IMR-90 (cell line): ENCODE measurements at regions not wholly inside any gene's neighbourhood (a gene's known extent, or its start where the extent isn't known, plus 50 kb on each side); places are given as distances from the start of the nearest gene placed in this dataset.

Experiments used
- ATAC-seq: fragments of 200-7000 bp; cut with Tn5 transposase; 2 replicates; pipeline ENCODE4 v1.9.1; 2020; ENCODE audit warnings: low read depth, mild to moderate bottlenecking, moderate library complexity
- BruUV-seq: library from RNA; stranded (reverse); fragments of 400-500 nt; replicated peaks from 2 replicates; lab custom pipeline; 2021; lab: Mats Ljungman, UMichigan
- CTCF ChIA-PET: fragments of 300-600 bp; formaldehyde crosslinking; extraction: SDS; loops from one replicate; lab custom pipeline; 2021; ENCODE audit warnings: antibody characterized with exemption; lab: Yijun Ruan, JAX
- POLR2A ChIA-PET: fragments of 300-600 bp; sonication (Branson Sonifier 250); formaldehyde crosslinking; loops from one replicate; lab custom pipeline; 2022; ENCODE audit warnings: antibody characterized with exemption; ENCODE audit not compliant: unreplicated experiment; lab: Charles Lee
- DNase-seq: peaks from one replicate; pipeline ENCODE4 v3.0.0; 2013
- H2AFZ ChIP-seq: replicated peaks from 2 replicates; pipeline ENCODE3; 2013; ENCODE audit warnings: low read length, mild to moderate bottlenecking; ENCODE audit not compliant: poor library complexity
- H2AK5ac ChIP-seq: 2 replicates; pipeline ENCODE4 v1.6.1; 2013; ENCODE audit warnings: low read depth, low read length, inconsistent platforms
- H2AK9ac ChIP-seq: replicated peaks from 2 replicates; pipeline ENCODE3; 2013; ENCODE audit warnings: mild to moderate bottlenecking, low read depth, low read length, moderate library complexity; ENCODE audit not compliant: poor library complexity
- H2BK120ac ChIP-seq: 2 replicates; pipeline ENCODE4 v1.6.1; 2013; ENCODE audit warnings: low read depth, low read length, inconsistent platforms
- H2BK15ac ChIP-seq: 3 replicates; pipeline ENCODE4 v1.6.1; 2013; ENCODE audit warnings: low read depth, low read length, inconsistent platforms
- H2BK20ac ChIP-seq: 2 replicates; pipeline ENCODE4 v1.6.1; 2013; ENCODE audit warnings: low read depth, mild to moderate bottlenecking, inconsistent platforms, low read length, moderate library complexity
- H2BK5ac ChIP-seq: 2 replicates; pipeline ENCODE4 v1.6.1; 2013; ENCODE audit warnings: mild to moderate bottlenecking, low read depth, low read length, inconsistent platforms; ENCODE audit not compliant: poor library complexity, severe bottlenecking
- H3K14ac ChIP-seq: replicated peaks from 2 replicates; pipeline ENCODE4 v1.6.1; 2013; ENCODE audit warnings: low read depth, low read length, inconsistent platforms
- H3K18ac ChIP-seq: 2 replicates; pipeline ENCODE4 v1.6.1; 2013; ENCODE audit warnings: low read depth, low read length, control low read depth
- H3K23ac ChIP-seq: 2 replicates; pipeline ENCODE4 v1.6.1; 2013; ENCODE audit warnings: low read depth, low read length, inconsistent platforms
- H3K27ac ChIP-seq: 2 replicates; pipeline ENCODE4 v1.5.1; 2013; ENCODE audit warnings: mild to moderate bottlenecking, control low read depth, low read length; ENCODE audit not compliant: insufficient read depth
- H3K27me3 ChIP-seq: 2 replicates; pipeline ENCODE4 v1.6.1; 2013; ENCODE audit warnings: low read length; ENCODE audit not compliant: control insufficient read depth, insufficient read depth
- H3K36me3 ChIP-seq: 2 replicates; pipeline ENCODE4 v1.6.1; 2013; ENCODE audit warnings: low read length, mixed read lengths; ENCODE audit not compliant: control insufficient read depth, insufficient read depth
- H3K4ac ChIP-seq: 2 replicates; pipeline ENCODE4 v1.6.1; 2013; ENCODE audit warnings: low read depth, low read length, inconsistent platforms
- H3K4me1 ChIP-seq: 2 replicates; pipeline ENCODE4 v1.6.1; 2013; ENCODE audit warnings: low read length, mixed read lengths; ENCODE audit not compliant: control insufficient read depth, insufficient read depth
- H3K4me2 ChIP-seq: 2 replicates; pipeline ENCODE4 v1.6.1; 2013; ENCODE audit warnings: low read depth, mild to moderate bottlenecking, control low read depth, low read length, moderate library complexity
- H3K4me3 ChIP-seq: 2 replicates; pipeline ENCODE4 v1.5.1; 2013; ENCODE audit warnings: low read depth, mild to moderate bottlenecking, control low read depth, low read length, moderate library complexity; ENCODE audit not compliant: insufficient read depth
- H3K56ac ChIP-seq: 2 replicates; pipeline ENCODE4 v1.6.1; 2013; ENCODE audit warnings: low read length, inconsistent platforms; ENCODE audit not compliant: insufficient read depth; ENCODE audit errors: extremely low read depth
- H3K79me1 ChIP-seq, 2 experiments: 2 replicates each; pipeline ENCODE4 v1.6.1; 2013; ENCODE audit warnings: low read length in 2 of 2, inconsistent platforms in 1 of 2, low read depth in 1 of 2
- H3K9ac ChIP-seq: 2 replicates; pipeline ENCODE4 v1.6.1; 2013; ENCODE audit warnings: low read depth, low read length, control low read depth
- H3K9me1 ChIP-seq: 2 replicates; pipeline ENCODE4 v1.6.1; 2013; ENCODE audit warnings: low read length, inconsistent platforms; ENCODE audit not compliant: insufficient read depth
- H3K9me3 ChIP-seq: 2 replicates; pipeline ENCODE4 v1.6.1; 2013; ENCODE audit warnings: low read length; ENCODE audit not compliant: control insufficient read depth, insufficient read depth
- H4K20me1 ChIP-seq: 2 replicates; pipeline ENCODE4 v1.6.1; 2013; ENCODE audit warnings: low read length, inconsistent platforms; ENCODE audit not compliant: insufficient read depth
- H4K5ac ChIP-seq: 2 replicates; pipeline ENCODE4 v1.6.1; 2013; ENCODE audit warnings: mild to moderate bottlenecking, low read depth, low read length, control low read depth
- H4K8ac ChIP-seq, 2 experiments: 2 replicates each; pipeline ENCODE4 v1.6.1; 2013; ENCODE audit warnings: low read depth in 2 of 2, low read length in 2 of 2, control low read depth in 1 of 2, inconsistent platforms in 1 of 2
- H4K91ac ChIP-seq: 2 replicates; pipeline ENCODE4 v1.6.1; 2013; ENCODE audit warnings: low read depth, low read length, inconsistent platforms; ENCODE audit not compliant: insufficient read depth
- BHLHE40 ChIP-seq: fragments of 150-350 bp; IDR thresholded peaks from 2 replicates; pipeline ENCODE4 v1.6.1; 2016; ENCODE audit warnings: mild to moderate bottlenecking, low read depth, low read length
- CEBPB ChIP-seq: IDR thresholded peaks from 2 replicates; pipeline ENCODE4 v1.6.1; 2012; ENCODE audit warnings: low read depth, low read length, improper control_type of control experiment
- CHD1 ChIP-seq: IDR thresholded peaks from 2 replicates; pipeline ENCODE4 v1.6.1; 2012; ENCODE audit warnings: low read depth, low read length, improper control_type of control experiment
- FOS ChIP-seq: fragments of 150-350 bp; IDR thresholded peaks from 2 replicates; pipeline ENCODE4 v1.6.1; 2016; ENCODE audit warnings: low read depth, low read length
- MAFK ChIP-seq: IDR thresholded peaks from 2 replicates; pipeline ENCODE4 v1.6.1; 2012; ENCODE audit warnings: low read depth, low read length, improper control_type of control experiment
- MAZ ChIP-seq: IDR thresholded peaks from 2 replicates; pipeline ENCODE4 v1.6.1; 2012; ENCODE audit warnings: low read depth, mild to moderate bottlenecking, low read length, improper control_type of control experiment, moderate library complexity, borderline replicate concordance
- MXI1 ChIP-seq: IDR thresholded peaks from 2 replicates; pipeline ENCODE4 v1.6.1; 2012; ENCODE audit warnings: low read depth, mild to moderate bottlenecking, low read length, moderate library complexity, borderline replicate concordance
- NFE2L2 ChIP-seq: fragments of 150-350 bp; IDR thresholded peaks from 2 replicates; pipeline ENCODE4 v1.6.1; 2016; ENCODE audit warnings: low read depth, mild to moderate bottlenecking, low read length
- POLR2A ChIP-seq: IDR thresholded peaks from 2 replicates; pipeline ENCODE4 v1.6.1; 2012; ENCODE audit warnings: mild to moderate bottlenecking, low read depth, low read length
- RAD21 ChIP-seq: IDR thresholded peaks from 2 replicates; pipeline ENCODE4 v1.6.1; 2012; ENCODE audit warnings: low read length, improper control_type of control experiment
- RCOR1 ChIP-seq: IDR thresholded peaks from 2 replicates; pipeline ENCODE4 v1.6.1; 2012; ENCODE audit warnings: mild to moderate bottlenecking, low read length, improper control_type of control experiment; ENCODE audit not compliant: insufficient replicate concordance
- RFX5 ChIP-seq: IDR thresholded peaks from 2 replicates; pipeline ENCODE4 v1.8.0; 2012; ENCODE audit warnings: low read depth, mild to moderate bottlenecking, low read length, moderate library complexity
- SMC3 ChIP-seq: fragments of 150-350 bp; IDR thresholded peaks from 2 replicates; pipeline ENCODE4 v1.6.1; 2016; ENCODE audit warnings: low read depth, mild to moderate bottlenecking, antibody characterized with exemption, low read length, moderate library complexity
- WGBS, 2 experiments: methylation state at CpG; one replicate each; pipeline versions ENCODE4 v1.1.5 to v1.1.7; 2013; ENCODE audit warnings: missing lambda C conversion rate in 2 of 2; ENCODE audit not compliant: insufficient read length in 1 of 2; ENCODE audit errors: extremely low coverage in 2 of 2; 5-methylcytosine and 5-hydroxymethylcytosine counted together
- dilution Hi-C: fragments of 300-500 bp; cut with HindIII; formaldehyde crosslinking; loops from one replicate; pipeline ENCODE4 v1.14.3; 2018; ENCODE audit warnings: low sequenced_read_pairs; ENCODE audit not compliant: unreplicated experiment
- in situ Hi-C: fragments of 300-500 bp; cut with MboI; formaldehyde crosslinking; loops from 3 replicates; pipeline ENCODE4 v1.14.3; 2019; ENCODE audit warnings: low sequenced_read_pairs, inconsistent platforms, mixed read lengths
- intact Hi-C: fragments of 100-400 bp; cut with micrococcal nuclease; formaldehyde crosslinking; loops from 2 replicates; pipeline ENCODE4 v1.10.0; 2022
- TF ChIP-seq, protein P1 (sequence below): conservative IDR thresholded peaks from 2 replicates; pipeline ENCODE4 v1.5.1; 2012; ENCODE audit warnings: mild to moderate bottlenecking, low read depth, low read length, improper control_type of control experiment
- TF ChIP-seq, protein P2 (sequence below): fragments of 150-350 bp; IDR thresholded peaks from 2 replicates; pipeline ENCODE4 v1.6.1; 2016; ENCODE audit warnings: low read depth, mild to moderate bottlenecking, low read length, moderate library complexity, borderline replicate concordance
- TF ChIP-seq, protein P3 (sequence below): fragments of 150-350 bp; IDR thresholded peaks from 2 replicates; pipeline ENCODE4 v1.6.1; 2017; ENCODE audit warnings: mild to moderate bottlenecking, antibody characterized with exemption, low read length, low read depth

DNA sequence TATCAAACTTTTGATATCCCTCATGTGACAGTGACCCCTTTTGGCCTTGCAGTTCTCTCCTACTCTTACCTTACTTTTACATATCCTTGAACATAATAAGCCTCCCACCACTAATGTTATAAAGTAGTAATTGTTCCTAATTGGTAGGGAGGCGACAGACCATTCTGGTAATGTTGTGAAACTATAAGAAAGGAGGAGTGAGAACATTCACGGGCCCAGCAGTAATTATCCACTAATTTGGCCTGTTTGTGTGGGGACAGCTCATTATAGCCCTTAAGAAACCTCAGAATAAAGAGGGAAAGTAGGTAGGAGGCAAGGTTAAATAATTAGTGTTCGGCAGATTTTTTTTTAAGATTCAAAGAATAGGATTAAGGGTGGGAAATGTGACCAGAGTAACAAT is 1046.5 kb upstream of the ARRDC3 start:
- no peaks in the 10 kb centered on the region for H3K9me1 ChIP-seq
- no peaks in the 10 kb centered on the region for H3K79me1 ChIP-seq
- DNase-seq (no peak), ATAC-seq (no peak)
- TF ChIP-seq, protein P1, sequence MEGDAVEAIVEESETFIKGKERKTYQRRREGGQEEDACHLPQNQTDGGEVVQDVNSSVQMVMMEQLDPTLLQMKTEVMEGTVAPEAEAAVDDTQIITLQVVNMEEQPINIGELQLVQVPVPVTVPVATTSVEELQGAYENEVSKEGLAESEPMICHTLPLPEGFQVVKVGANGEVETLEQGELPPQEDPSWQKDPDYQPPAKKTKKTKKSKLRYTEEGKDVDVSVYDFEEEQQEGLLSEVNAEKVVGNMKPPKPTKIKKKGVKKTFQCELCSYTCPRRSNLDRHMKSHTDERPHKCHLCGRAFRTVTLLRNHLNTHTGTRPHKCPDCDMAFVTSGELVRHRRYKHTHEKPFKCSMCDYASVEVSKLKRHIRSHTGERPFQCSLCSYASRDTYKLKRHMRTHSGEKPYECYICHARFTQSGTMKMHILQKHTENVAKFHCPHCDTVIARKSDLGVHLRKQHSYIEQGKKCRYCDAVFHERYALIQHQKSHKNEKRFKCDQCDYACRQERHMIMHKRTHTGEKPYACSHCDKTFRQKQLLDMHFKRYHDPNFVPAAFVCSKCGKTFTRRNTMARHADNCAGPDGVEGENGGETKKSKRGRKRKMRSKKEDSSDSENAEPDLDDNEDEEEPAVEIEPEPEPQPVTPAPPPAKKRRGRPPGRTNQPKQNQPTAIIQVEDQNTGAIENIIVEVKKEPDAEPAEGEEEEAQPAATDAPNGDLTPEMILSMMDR: no peak
- no peak for TF ChIP-seq BHLHE40
- no peak for TF ChIP-seq MAZ
- TF ChIP-seq RCOR1: no peak
- no peak for TF ChIP-seq MXI1
- TF ChIP-seq CHD1: no peak
- TF ChIP-seq NFE2L2: no peak
- no peak for TF ChIP-seq FOS
- no peak for TF ChIP-seq MAFK
- no peak for TF ChIP-seq CEBPB
- no peak for TF ChIP-seq SMC3
- TF ChIP-seq, protein P2, sequence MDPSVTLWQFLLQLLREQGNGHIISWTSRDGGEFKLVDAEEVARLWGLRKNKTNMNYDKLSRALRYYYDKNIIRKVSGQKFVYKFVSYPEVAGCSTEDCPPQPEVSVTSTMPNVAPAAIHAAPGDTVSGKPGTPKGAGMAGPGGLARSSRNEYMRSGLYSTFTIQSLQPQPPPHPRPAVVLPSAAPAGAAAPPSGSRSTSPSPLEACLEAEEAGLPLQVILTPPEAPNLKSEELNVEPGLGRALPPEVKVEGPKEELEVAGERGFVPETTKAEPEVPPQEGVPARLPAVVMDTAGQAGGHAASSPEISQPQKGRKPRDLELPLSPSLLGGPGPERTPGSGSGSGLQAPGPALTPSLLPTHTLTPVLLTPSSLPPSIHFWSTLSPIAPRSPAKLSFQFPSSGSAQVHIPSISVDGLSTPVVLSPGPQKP: no peak
- TF ChIP-seq, protein P3, sequence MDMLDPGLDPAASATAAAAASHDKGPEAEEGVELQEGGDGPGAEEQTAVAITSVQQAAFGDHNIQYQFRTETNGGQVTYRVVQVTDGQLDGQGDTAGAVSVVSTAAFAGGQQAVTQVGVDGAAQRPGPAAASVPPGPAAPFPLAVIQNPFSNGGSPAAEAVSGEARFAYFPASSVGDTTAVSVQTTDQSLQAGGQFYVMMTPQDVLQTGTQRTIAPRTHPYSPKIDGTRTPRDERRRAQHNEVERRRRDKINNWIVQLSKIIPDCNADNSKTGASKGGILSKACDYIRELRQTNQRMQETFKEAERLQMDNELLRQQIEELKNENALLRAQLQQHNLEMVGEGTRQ: no peak
- TF ChIP-seq RAD21: no peak
- no peak for TF ChIP-seq RFX5
- no peak for TF ChIP-seq POLR2A
- no peak overlapping the region for H2AK5ac ChIP-seq
- no peak overlapping the region for H2BK120ac ChIP-seq
- no peak overlapping the region for H4K8ac ChIP-seq
- H3K23ac ChIP-seq: no peak overlapping the region
- no peaks in the 10 kb centered on the region for H3K36me3 ChIP-seq
- no peak overlapping the region for H3K4me3 ChIP-seq
- H2AFZ ChIP-seq: no peak overlapping the region
- no peak overlapping the region for H3K27ac ChIP-seq
- POLR2A ChIA-PET: no interaction called here
- H4K91ac ChIP-seq: no peak overlapping the region
- H3K14ac ChIP-seq: no peak overlapping the region
- H2AK9ac ChIP-seq: no peak overlapping the region
- H3K4me1 ChIP-seq: no peaks in the 10 kb centered on the region
- H3K56ac ChIP-seq: no peak overlapping the region
- H3K18ac ChIP-seq: no peak overlapping the region
- no peak overlapping the region for H2BK20ac ChIP-seq
- no peak overlapping the region for H3K4me2 ChIP-seq
- H3K9ac ChIP-seq: no peak overlapping the region
- H3K9me3 ChIP-seq: no peaks in the 10 kb centered on the region
- CTCF ChIA-PET: interaction anchor here (1.3 kb wide), 1 partner anchor 15 kb away, joined by 5 read pairs; no protein-coding TSS in a partner anchor
- WGBS, 2 experiments: 50% methylated on average over 1 of the region's 3 CpGs; no CpG with 5 or more reads in 1 of the 2 experiments
- H3K4ac ChIP-seq: no peak overlapping the region
- intact Hi-C loops: no loop called here
- H3K27me3 ChIP-seq: no peaks in the 10 kb centered on the region
- BruUV-seq: no TSS peak
- dilution Hi-C loops: no loop called here
- no peaks in the 10 kb centered on the region for H4K20me1 ChIP-seq
- no peak overlapping the region for H2BK5ac ChIP-seq
- H4K5ac ChIP-seq: no peak overlapping the region
- no peak overlapping the region for H2BK15ac ChIP-seq
- in situ Hi-C loops: no loop called here
